Neural progenitor cell (in vitro differentiated cells): ENCODE measurements at regions not wholly inside any gene's neighbourhood (a gene's known extent, or its start where the extent isn't known, plus 50 kb on each side); places are given as distances from the start of the nearest gene placed in this dataset.
A peak's percentile ranks its signal among the peaks of the same experiment; 100 is the strongest.

Experiments used
- DNase-seq: peaks from one replicate; pipeline ENCODE4 v3.0.0-alpha.2; 2016; ENCODE audit warnings: low spot score
- H2AFZ ChIP-seq: fragments of 200-600 bp; sonication (generic); replicated peaks from 2 replicates; pipeline ENCODE4 v1.6.1; 2016; ENCODE audit warnings: antibody characterized with exemption
- H3F3A ChIP-seq: fragments of 200-600 bp; sonication (generic); 2 replicates; pipeline ENCODE4 v1.6.1; 2016; ENCODE audit warnings: antibody characterized with exemption, low read depth
- H3K27ac ChIP-seq: fragments of 200-600 bp; sonication (generic); 2 replicates; pipeline ENCODE4 v1.5.1; 2016; ENCODE audit warnings: mild to moderate bottlenecking
- H3K27me3 ChIP-seq: fragments of 200-600 bp; sonication (generic); 2 replicates; pipeline ENCODE4 v1.6.1; 2016; ENCODE audit warnings: mild to moderate bottlenecking, moderate library complexity
- H3K36me3 ChIP-seq: fragments of 200-600 bp; sonication (generic); 2 replicates; pipeline ENCODE4 v1.5.1; 2016
- H3K4me1 ChIP-seq: fragments of 200-600 bp; sonication (generic); 2 replicates; pipeline ENCODE4 v1.6.1; 2016; ENCODE audit warnings: mixed run types
- H3K4me2 ChIP-seq: fragments of 200-600 bp; sonication (generic); 2 replicates; pipeline ENCODE4 v1.6.1; 2016
- H3K4me3 ChIP-seq: fragments of 200-600 bp; sonication (generic); 2 replicates; pipeline ENCODE4 v1.5.1; 2016
- H3K79me2 ChIP-seq: fragments of 200-600 bp; sonication (generic); 2 replicates; pipeline ENCODE4 v1.6.1; 2016; ENCODE audit warnings: low read depth
- H3K9ac ChIP-seq: fragments of 200-600 bp; sonication (generic); 2 replicates; pipeline ENCODE4 v1.6.1; 2016
- H3K9me3 ChIP-seq: fragments of 200-600 bp; sonication (generic); 2 replicates; pipeline ENCODE4 v1.5.1; 2016; ENCODE audit warnings: low read depth
- H4K20me1 ChIP-seq: fragments of 200-600 bp; sonication (generic); 2 replicates; pipeline ENCODE4 v1.6.1; 2016; ENCODE audit warnings: low read depth
- H3K27ac Mint-ChIP-seq: 3 replicates; pipeline ENCODE4 v1.8.0; 2021; ENCODE audit warnings: mixed read lengths
- H3K27me3 Mint-ChIP-seq: 2 replicates; pipeline ENCODE4 v1.8.0; 2022; ENCODE audit warnings: low read depth, mild to moderate bottlenecking, inconsistent platforms, moderate library complexity, mixed read lengths; ENCODE audit not compliant: insufficient read depth
- H3K36me3 Mint-ChIP-seq: 3 replicates; pipeline ENCODE4 v1.8.0; 2021; ENCODE audit warnings: mixed read lengths
- H3K4me1 Mint-ChIP-seq: 3 replicates; pipeline ENCODE4 v1.8.0; 2021; ENCODE audit warnings: mixed read lengths
- H3K4me3 Mint-ChIP-seq: 3 replicates; pipeline ENCODE4 v1.8.0; 2021; ENCODE audit warnings: mild to moderate bottlenecking, moderate library complexity, mixed read lengths
- H3K9me3 Mint-ChIP-seq: 3 replicates; pipeline ENCODE4 v1.8.0; 2020; ENCODE audit warnings: mixed read lengths
- EZH2 ChIP-seq: fragments of 200-600 bp; sonication (generic); IDR thresholded peaks from 2 replicates; pipeline ENCODE4 v1.6.1; 2017; ENCODE audit warnings: antibody characterized with exemption, mild to moderate bottlenecking, moderate library complexity
- EZH2phosphoT487 ChIP-seq: fragments of 200-600 bp; sonication (generic); IDR thresholded peaks from 2 replicates; pipeline ENCODE4 v1.6.1; 2017; ENCODE audit warnings: antibody characterized with exemption
- TF ChIP-seq, protein P1 (sequence below): fragments of 200-600 bp; sonication (generic); IDR thresholded peaks from 2 replicates; pipeline ENCODE4 v1.5.1; 2017; ENCODE audit warnings: antibody characterized with exemption, mild to moderate bottlenecking

DNA sequence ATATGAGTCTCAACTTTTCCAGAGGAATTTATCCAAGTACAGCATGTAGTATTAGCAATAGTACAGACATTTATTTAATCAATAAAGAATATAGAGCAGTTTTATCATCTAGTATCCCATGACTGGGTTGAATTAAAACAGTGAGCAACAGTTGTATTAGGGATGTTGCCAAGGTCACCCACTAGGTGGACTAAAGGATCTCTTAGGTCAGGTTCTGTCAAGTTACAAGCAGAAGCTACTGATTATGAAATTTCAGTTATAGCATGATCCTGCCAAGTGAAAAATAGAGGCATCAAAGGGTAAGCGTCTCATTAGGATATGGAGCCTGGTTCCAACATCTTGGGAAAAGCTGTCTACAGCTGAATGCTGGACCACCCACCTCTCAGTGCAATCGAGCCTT is 52.1 kb upstream of the LAPTM4A start:
- Histone ChIP-seq H3K9ac (no peak overlapping the region), H3K4me3 (no peak overlapping the region), H3F3A (no peaks in the 10 kb centered on the region), H3K9me3 (no peaks in the 10 kb centered on the region), H3K27me3 (peaks cover 11% of the 10 kb centered on the region), H3K79me2 (no peaks in the 10 kb centered on the region), H3K36me3 (no peaks in the 10 kb centered on the region), H4K20me1 (no peaks in the 10 kb centered on the region), H2AFZ (no peak overlapping the region), H3K27ac (no peak overlapping the region), H3K4me1 (no peaks in the 10 kb centered on the region), H3K4me2 (no peak overlapping the region)
- Mint-ChIP-seq H3K27me3 (peaks cover 10% of the 10 kb centered on the region), H3K9me3 (peaks cover 6% of the 10 kb centered on the region), H3K27ac (no peak overlapping the region), H3K36me3 (no peaks in the 10 kb centered on the region), H3K4me3 (no peak overlapping the region), H3K4me1 (peaks cover 3% of the 10 kb centered on the region)
- TF ChIP-seq, protein P1, sequence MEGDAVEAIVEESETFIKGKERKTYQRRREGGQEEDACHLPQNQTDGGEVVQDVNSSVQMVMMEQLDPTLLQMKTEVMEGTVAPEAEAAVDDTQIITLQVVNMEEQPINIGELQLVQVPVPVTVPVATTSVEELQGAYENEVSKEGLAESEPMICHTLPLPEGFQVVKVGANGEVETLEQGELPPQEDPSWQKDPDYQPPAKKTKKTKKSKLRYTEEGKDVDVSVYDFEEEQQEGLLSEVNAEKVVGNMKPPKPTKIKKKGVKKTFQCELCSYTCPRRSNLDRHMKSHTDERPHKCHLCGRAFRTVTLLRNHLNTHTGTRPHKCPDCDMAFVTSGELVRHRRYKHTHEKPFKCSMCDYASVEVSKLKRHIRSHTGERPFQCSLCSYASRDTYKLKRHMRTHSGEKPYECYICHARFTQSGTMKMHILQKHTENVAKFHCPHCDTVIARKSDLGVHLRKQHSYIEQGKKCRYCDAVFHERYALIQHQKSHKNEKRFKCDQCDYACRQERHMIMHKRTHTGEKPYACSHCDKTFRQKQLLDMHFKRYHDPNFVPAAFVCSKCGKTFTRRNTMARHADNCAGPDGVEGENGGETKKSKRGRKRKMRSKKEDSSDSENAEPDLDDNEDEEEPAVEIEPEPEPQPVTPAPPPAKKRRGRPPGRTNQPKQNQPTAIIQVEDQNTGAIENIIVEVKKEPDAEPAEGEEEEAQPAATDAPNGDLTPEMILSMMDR = peak; percentile 29
- TF ChIP-seq EZH2 = no peak
- TF ChIP-seq EZH2phosphoT487 = no peak
- DNase-seq = no peak
